ENCODE measurements at regions not wholly inside any gene's neighbourhood (a gene's known extent, or its start where the extent isn't known, plus 50 kb on each side); places are given as distances from the start of the nearest gene placed in this dataset.

GRCh38 chr9:119827126-119827525 is 457.9 kb upstream of the BRINP1 start:
- no peaks in the 10 kb centered on the region for H3K9me3 ChIP-seq (ENCODE audit: control insufficient read depth, insufficient read depth, low read depth, low read length)
- ChIA-PET CTCF (interaction anchor here (0.5 kb wide), 1 partner anchor 462 kb away, joined by 6 read pairs; no protein-coding TSS in a partner anchor), POLR2A (no interaction called here)
- H3K27ac ChIP-seq (ENCODE audit: extremely low read depth, low read depth, low read length) = no peak overlapping the region
- H3K36me3 ChIP-seq (ENCODE audit: control insufficient read depth in 2 of 2, insufficient read depth in 1 of 2, low read length in 2 of 2) = no peaks in the 10 kb centered on the region
- H3K4me3 ChIP-seq (ENCODE audit: low read depth, low read length) = no peak overlapping the region
- TF ChIP-seq ZNF776 (tag by site-specific recombination; IDR thresholded peaks at IDR 0.05; ENCODE audit: borderline replicate concordance) = no peak
- TF ChIP-seq ZNF747 (tag by site-specific recombination; IDR thresholded peaks at IDR 0.05) = no peak
- TF ChIP-seq ZNF768 (tag by site-specific recombination; IDR thresholded peaks at IDR 0.05) = no peak
- no peak for TF ChIP-seq BCL11A (tag by site-specific recombination; IDR thresholded peaks at IDR 0.05; ENCODE audit: low read depth)
- no peak for TF ChIP-seq ZNF510 (tag by site-specific recombination; IDR thresholded peaks at IDR 0.05; ENCODE audit: insufficient replicate concordance)
- TF ChIP-seq ZNF16 (tag by site-specific recombination; IDR thresholded peaks at IDR 0.05; ENCODE audit: low read depth) = no peak
- TF ChIP-seq ZNF549 (tag by site-specific recombination; IDR thresholded peaks at IDR 0.05) = no peak
- TF ChIP-seq ZNF133 (tag by site-specific recombination; IDR thresholded peaks at IDR 0.05) = no peak
- no peak for TF ChIP-seq ZBTB20 (tag by site-specific recombination; IDR thresholded peaks at IDR 0.05)
- TF ChIP-seq ZBTB6 (tag by site-specific recombination; IDR thresholded peaks at IDR 0.05) = no peak
- TF ChIP-seq ZNF341 (tag by site-specific recombination; IDR thresholded peaks at IDR 0.05; ENCODE audit: low read depth) = no peak
- TF ChIP-seq ZNF660 (tag by site-specific recombination; IDR thresholded peaks at IDR 0.05) = no peak
- TF ChIP-seq HOXC10 (CRISPR knock-in tag; IDR thresholded peaks at IDR 0.05) = no peak
- no peaks in the 10 kb centered on the region for H3K4me1 ChIP-seq (ENCODE audit: control insufficient read depth, insufficient read depth, low read length)

- Histone ChIP-seq H3K9me3 (ENCODE audit: control insufficient read depth, insufficient read depth, low read depth, low read length) (no peaks in the 10 kb centered on the region), H3K36me3 (ENCODE audit: control insufficient read depth in 2 of 2, insufficient read depth in 1 of 2, low read length in 2 of 2) (no peaks in the 10 kb centered on the region), H3K27ac (ENCODE audit: extremely low read depth, low read depth, low read length) (no peak overlapping the region), H3K4me3 (ENCODE audit: low read depth, low read length) (no peak overlapping the region), H3K4me1 (ENCODE audit: control insufficient read depth, insufficient read depth, low read length) (no peaks in the 10 kb centered on the region)
- ChIA-PET CTCF (no interaction called here), POLR2A (no interaction called here)
- no peak for TF ChIP-seq ZNF677 (tag by site-specific recombination; IDR thresholded peaks at IDR 0.05)
- no peak for TF ChIP-seq ZFP3 (tag by site-specific recombination; IDR thresholded peaks at IDR 0.05; ENCODE audit: low read depth)
- no peak for TF ChIP-seq ZBTB48 (tag by site-specific recombination; IDR thresholded peaks at IDR 0.05)
- no peak for TF ChIP-seq ZNF571 (tag by site-specific recombination; IDR thresholded peaks at IDR 0.05)
- TF ChIP-seq HIC1 (tag by site-specific recombination; IDR thresholded peaks at IDR 0.05) = no peak
- no peak for TF ChIP-seq ZNF239 (tag by site-specific recombination; IDR thresholded peaks at IDR 0.05)
- no peak for TF ChIP-seq ZNF335 (tag by site-specific recombination; conservative IDR thresholded peaks at IDR 0.05)
- TF ChIP-seq ZNF664 (tag by site-specific recombination; IDR thresholded peaks at IDR 0.05) = no peak
- TF ChIP-seq ZNF768 (tag by site-specific recombination; IDR thresholded peaks at IDR 0.05) = no peak
Observed at GRCh38 chr9:119818726-119819435, 449.6 kb upstream of the BRINP1 start.

Measured in HEK293 (cell line).